ENCODE measurements at regions not wholly inside any gene's neighbourhood (a gene's known extent, or its start where the extent isn't known, plus 50 kb on each side); places are given as distances from the start of the nearest gene placed in this dataset.

DNA sequence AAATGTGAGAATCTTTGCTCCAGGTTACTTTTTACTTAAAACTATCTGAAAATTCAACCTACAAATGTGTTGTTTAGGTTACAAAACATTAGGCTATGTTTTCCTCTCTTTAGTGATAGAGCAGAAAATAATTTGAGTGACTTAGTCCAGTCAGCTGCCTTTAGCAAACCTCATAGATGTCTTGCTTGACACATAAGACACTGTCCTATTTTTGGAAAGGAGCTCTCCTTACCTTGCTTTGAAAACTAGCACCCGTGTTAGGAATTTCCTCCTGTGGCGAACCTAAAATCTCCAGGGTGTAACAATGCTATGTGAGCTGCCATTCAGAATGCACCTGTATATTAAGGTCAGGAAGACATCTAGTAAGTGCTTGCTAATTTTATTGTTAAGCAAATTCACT, 221.2 kb upstream of the CD180 start:
- TF ChIP-seq CTCF (IDR thresholded peaks at IDR 0.05), result no peak
- no peak for TF ChIP-seq POLR2A (IDR thresholded peaks at IDR 0.05)

Data from vagina (tissue), 2 donors.